RWPE1 (cell line): ENCODE measurements at regions not wholly inside any gene's neighbourhood (a gene's known extent, or its start where the extent isn't known, plus 50 kb on each side); places are given as distances from the start of the nearest gene placed in this dataset.

Experiments used
- CTCF ChIA-PET: fragments of 350-600 bp; sonication (Branson Sonifier 250); formaldehyde crosslinking; extraction: SDS; loops from one replicate; lab custom pipeline; 2021; lab: Yijun Ruan, JAX
- POLR2A ChIA-PET: fragments of 400-600 bp; formaldehyde crosslinking; extraction: SDS; loops from one replicate; lab custom pipeline; 2020; ENCODE audit warnings: antibody characterized with exemption; ENCODE audit not compliant: low non-redundant PET; lab: Yijun Ruan, JAX
- DNase-seq: peaks from one replicate; pipeline ENCODE4 v3.0.0; 2012; ENCODE audit warnings: low spot score
- H3K27ac ChIP-seq: fragments of 450-650 bp; 2 replicates; pipeline ENCODE4 v1.5.1; 2017
- CTCF ChIP-seq: fragments of 450-650 bp; conservative IDR thresholded peaks from 2 replicates; pipeline ENCODE4 v1.5.1; 2017; ENCODE audit warnings: low read depth, mild to moderate bottlenecking

- no peak for DNase-seq
- no peak for TF ChIP-seq CTCF
- no peak overlapping the region for H3K27ac ChIP-seq
- ChIA-PET CTCF (no interaction called here), POLR2A (no interaction called here)
Observed at GRCh38 chr2:199682001-199682400, 169.0 kb downstream of the FTCDNL1 start.

GRCh38 chr2:199680482-199680881, 170.5 kb downstream of the FTCDNL1 start:
- no peak for DNase-seq
- POLR2A ChIA-PET: no interaction called here
- TF ChIP-seq CTCF: no peak
- CTCF ChIA-PET: no interaction called here
- H3K27ac ChIP-seq: no peak overlapping the region

GRCh38 chr2:199679883-199680282, 171.1 kb downstream of the FTCDNL1 start:
- POLR2A ChIA-PET: no interaction called here
- no peak for DNase-seq
- no peak overlapping the region for H3K27ac ChIP-seq
- TF ChIP-seq CTCF: no peak
- CTCF ChIA-PET: no interaction called here

- TF ChIP-seq CTCF: no peak
- H3K27ac ChIP-seq: no peak overlapping the region
- ChIA-PET POLR2A (no interaction called here), CTCF (no interaction called here)
- DNase-seq: no peak
Observed at GRCh38 chr2:199677881-199678280, 173.1 kb downstream of the FTCDNL1 start.

GRCh38 chr2:199668645-199669044, 182.3 kb downstream of the FTCDNL1 start:
- ChIA-PET CTCF (no interaction called here), POLR2A (no interaction called here)
- DNase-seq: no peak

GRCh38 chr2:199663157-199663556, 187.8 kb downstream of the FTCDNL1 start:
- H3K27ac ChIP-seq: no peak overlapping the region
- no peak for TF ChIP-seq CTCF
- no peak for DNase-seq
- ChIA-PET CTCF (no interaction called here), POLR2A (no interaction called here)

More at GRCh38 chr2:199668645-199669044, 182.3 kb downstream of the FTCDNL1 start:
- no peak for TF ChIP-seq CTCF
- no peak overlapping the region for H3K27ac ChIP-seq

GRCh38 chr2:199662255-199662654, 188.7 kb downstream of the FTCDNL1 start:
- CTCF ChIA-PET: no interaction called here
- DNase-seq: no peak
- H3K27ac ChIP-seq: no peak overlapping the region
- no peak for TF ChIP-seq CTCF
- POLR2A ChIA-PET: no interaction called here
